COLO668 (cell line): ENCODE measurements at regions not wholly inside any gene's neighbourhood (a gene's known extent, or its start where the extent isn't known, plus 50 kb on each side); places are given as distances from the start of the nearest gene placed in this dataset.
"Not testable (repeated sequence)": the region's sequence is repeated elsewhere in the genome, so short reads cannot be mapped to it uniquely, and the experiment has no call there.

Experiments used
- DNase-seq: peaks from one replicate; lab custom pipeline; 2025; ENCODE audit not compliant: unreplicated experiment; lab: John Stamatoyannopoulos, UW

DNA sequence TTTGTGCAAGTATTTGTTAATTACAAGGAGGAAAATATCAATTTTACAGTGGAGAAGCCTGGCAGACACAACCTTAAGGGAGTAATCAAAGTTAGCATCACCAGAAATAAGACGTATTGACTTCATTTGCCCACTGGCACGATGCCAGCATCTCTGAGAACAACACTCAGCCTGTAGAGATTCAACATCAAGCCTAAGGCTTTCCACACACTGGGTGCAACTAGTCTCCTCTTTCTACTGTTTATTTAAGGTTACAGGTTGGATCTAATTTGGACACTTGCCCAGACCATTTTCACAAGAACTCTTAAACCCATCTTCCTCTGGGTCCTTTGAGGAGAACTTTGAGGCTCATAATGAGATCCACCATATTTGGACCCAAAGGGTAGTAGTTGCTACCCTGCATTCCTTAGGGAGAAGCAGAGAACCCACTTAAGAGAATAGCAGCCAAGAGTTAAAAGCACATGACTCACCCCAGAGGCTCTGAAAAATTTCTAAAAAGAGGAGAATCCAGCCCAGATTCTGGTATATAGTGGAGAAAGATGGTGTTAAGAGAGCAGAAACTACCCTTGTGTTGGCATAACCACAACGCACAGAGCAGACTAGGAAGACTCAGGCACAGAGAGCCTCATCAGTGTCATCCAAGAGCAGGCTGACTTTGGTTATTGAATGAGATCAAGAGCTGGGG lies 97.3 kb downstream of the CCDC71L start:
- DNase-seq, result peak; percentile 12

DNA sequence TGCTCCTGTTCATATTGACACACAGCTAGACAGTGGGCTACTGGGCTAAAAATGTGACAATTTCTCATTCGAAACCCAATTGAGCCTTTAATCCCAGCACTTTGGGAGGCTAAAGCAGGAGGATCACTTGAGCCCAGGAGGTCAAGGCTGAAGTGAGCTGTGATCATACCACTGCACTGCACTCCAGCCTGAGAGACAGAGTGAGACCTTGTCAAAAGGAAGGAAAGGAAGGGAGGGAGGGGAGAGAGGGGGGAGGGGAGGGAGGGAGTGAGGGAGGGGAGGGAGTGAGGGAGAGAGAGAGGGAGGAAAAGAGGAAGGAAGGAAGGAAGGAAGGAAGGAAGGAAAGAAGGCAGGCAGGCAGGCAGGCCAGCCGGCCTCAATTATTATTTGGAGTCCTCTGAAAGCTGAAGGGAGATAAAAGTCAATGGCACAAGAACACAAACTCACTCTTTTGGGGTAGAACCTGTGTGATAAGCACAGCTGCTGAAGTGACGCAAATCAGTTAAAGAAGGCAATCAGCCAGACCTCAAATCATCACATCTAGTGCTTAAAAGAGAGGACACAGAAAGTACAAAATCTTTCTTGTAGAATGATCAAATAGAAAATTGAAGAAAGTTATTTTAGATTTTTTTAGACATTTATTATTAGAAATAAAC lies 98.1 kb downstream of the CCDC71L start:
- DNase-seq, result no peak

DNA sequence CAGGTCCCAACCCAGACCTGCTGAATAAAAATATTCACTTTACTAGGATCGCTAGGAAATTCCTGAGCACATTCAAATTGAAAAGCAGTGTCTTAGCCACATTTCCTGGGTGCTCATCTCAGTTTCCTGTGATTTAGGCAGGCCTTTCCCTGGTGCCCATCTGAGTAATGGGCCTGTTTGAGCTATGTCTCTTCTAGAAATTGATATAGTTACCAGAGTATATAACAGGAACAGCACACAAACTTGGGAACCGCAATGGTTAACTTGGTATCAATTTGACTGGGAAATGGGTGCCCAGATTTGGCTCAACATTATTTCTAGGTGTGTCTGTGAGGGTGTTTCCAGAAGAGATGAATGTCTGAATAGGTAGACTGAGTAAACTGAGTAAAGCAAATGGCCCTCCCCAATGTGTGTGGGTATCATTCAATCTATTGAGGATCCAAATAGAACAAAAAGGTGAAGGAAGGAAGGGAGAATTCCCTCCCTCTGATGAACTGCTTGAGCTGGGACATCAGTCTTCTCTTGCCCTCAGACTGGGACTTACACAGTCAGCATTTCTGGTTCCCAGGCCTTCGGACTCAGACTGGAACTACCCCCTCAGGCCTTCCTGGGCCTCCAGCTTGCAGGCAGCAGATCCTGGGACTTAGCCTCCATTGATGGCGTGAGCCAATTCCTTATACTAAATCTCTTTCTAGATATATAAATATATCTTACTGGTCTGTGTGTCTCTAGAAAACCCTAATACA lies 99.1 kb downstream of the CCDC71L start:
- DNase-seq, result no peak

GRCh38 chr7:106561151-106561550 lies 99.8 kb downstream of the CCDC71L start:
- DNase-seq, result no peak

- DNase-seq, result no peak
Observed at GRCh38 chr7:106560482-106560881, 100.5 kb downstream of the CCDC71L start.

DNA sequence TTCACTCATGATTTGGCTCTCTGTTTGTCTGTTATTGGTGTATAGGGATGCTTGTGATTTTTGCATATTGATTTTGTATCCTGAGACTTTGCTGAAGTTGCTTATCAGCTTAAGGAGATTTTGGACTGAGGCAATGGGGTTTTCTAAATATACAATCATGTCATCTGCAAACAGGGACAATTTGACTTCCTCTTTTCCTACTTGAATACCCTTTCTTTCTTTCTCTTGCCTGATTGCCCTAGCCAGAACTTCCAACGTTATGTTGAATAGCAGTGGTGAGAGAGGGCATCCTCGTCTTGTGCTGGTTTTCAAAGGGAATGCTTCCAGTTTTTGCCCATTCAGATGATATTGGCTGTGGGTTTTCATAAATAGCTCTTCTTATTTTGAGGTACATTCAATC lies 104.7 kb downstream of the CCDC71L start:
- DNase-seq, result not testable (repeated sequence)

- not testable (repeated sequence) for DNase-seq
Observed at GRCh38 chr7:106554623-106555022, 106.3 kb downstream of the CCDC71L start.

GRCh38 chr7:106553446-106553836 lies 107.5 kb downstream of the CCDC71L start:
- no peak for DNase-seq

GRCh38 chr7:106552645-106553445 lies 108.1 kb downstream of the CCDC71L start:
- DNase-seq, result no peak

GRCh38 chr7:106551936-106552335 lies 109.0 kb downstream of the CCDC71L start:
- no peak for DNase-seq

DNA sequence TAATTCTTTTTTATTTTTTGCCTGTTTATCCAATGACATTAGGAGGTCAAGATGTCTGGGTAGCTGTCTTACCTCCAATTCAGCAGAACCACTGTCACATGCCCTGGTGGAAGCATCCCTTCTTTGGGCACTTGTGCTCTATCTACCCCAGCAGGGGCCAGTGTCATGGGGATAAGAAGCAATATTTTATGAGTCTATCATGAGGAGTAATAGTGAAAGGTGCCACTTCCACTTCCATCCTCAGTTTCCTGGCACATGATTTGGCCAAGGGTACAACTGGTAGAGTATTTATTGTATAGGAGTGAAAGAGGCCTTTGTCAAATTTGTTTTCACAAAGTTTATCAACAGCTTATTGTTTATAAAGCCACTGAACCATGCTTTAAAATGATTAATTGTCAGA lies 112.5 kb downstream of the CCDC71L start:
- no peak for DNase-seq

GRCh38 chr7:106545275-106545674 lies 115.7 kb downstream of the CCDC71L start:
- DNase-seq, result no peak

DNA sequence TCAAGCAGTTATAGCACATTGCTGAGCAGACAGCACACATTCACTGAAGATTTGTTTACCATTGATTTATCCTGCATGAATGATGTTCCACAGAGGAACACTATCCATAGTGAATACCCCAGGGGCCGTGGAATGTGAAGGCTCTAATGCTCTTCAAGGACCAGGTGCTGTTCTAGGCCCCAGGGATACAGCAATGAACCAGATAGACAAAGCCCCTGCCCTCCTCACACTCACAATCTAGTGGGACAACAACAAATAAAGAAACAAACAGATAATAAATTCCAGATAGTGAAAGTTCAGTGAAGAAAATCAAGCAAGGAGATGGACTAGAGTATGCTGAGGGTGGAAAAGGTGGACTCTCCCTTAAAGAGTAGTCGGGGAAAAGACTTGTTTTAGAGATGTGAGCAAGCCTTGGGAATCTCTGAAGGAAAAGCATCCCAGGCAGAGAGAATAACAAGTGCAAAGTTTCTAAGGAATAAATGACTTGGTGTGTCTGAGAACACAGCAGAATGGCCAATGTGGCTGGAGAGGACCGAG lies 117.7 kb downstream of the CCDC71L start:
- no peak for DNase-seq

DNA sequence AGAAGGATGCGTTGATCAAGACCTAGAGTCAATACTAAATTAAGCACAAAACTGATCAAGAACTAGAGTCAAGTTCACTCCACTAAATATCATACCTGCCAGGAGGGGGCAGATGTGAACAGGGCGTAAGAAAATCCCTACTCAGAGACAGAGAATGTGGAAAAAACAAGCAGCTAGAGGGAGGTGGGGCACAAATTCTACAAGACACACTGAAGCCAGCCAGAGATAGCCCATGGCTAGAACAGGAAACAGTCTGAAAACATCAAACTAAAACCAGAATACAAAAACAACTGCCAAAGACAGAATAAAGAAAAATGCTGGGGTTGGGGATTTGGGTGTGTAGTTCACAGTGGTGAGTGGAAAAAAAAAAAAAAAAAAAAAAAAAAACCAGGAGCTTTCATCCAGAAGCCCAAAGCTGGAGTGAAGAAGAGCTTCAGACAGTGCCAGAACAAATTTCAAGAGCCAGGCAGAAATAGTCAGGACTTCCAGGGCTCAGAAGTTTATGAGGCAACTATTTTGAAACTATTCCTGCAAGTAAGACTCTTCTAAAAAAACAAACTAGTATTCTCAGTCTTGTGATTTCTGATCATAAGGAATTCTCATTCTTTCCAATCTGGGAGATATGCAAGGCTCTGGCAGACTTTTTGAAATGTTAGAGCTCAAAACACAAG lies 118.3 kb downstream of the CCDC71L start:
- DNase-seq, result peak; percentile 45

DNA sequence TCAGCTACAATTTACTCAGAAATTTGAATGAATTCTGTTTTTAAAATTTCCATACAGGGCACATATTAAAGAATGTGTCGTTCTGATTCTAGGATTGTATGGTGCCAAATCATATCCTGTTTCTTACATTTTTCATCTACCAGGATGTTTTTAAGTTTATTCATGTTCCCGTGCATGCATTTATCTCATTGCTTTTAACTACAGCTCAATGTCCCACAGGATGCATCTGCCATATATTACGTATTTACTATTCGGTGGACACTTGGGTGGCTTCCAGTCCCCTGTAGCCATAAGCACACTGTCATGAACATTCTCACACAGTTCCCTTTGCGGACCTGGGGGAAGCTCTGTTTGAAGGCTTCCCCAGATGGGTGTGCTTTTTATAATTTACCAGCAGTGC lies 122.3 kb downstream of the CCDC71L start:
- DNase-seq, result no peak

- no peak for DNase-seq
Observed at GRCh38 chr7:106537119-106537518, 123.8 kb downstream of the CCDC71L start.

GRCh38 chr7:106536079-106536478 lies 124.9 kb downstream of the CCDC71L start:
- DNase-seq, result no peak

- no peak for DNase-seq
Observed at GRCh38 chr7:106535234-106535932, 125.6 kb downstream of the CCDC71L start.

DNA sequence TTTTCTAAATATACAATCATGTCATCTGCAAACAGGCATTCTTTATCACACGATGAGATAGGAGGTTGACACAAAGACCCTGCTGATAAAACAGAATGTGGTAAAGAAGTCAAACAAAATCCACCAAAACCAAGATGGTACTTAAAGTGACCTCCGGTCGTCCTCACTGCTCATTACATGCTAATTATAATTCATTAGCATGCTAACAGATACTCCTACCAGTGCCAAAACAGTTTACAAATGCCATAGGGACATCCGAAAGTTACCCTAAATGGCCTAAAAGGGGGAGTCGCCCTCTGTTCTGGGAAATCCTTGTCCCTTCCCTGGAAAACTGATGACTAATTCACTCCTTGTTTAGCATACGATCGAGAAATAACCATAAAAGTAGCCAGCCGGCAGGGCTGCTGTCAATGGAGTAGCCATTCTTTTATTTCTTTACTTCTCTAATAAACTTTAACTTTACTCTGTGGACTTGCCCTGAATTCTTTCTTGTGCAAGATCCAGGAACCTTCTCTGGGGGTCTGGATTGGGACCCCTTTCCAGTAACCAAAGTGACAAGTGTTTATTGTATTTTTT lies 126.6 kb downstream of the CCDC71L start:
- no peak for DNase-seq

GRCh38 chr7:106530183-106530582 lies 130.8 kb downstream of the CCDC71L start:
- DNase-seq, result not testable (repeated sequence)
